ENCODE measurements at regions not wholly inside any gene's neighbourhood (a gene's known extent, or its start where the extent isn't known, plus 50 kb on each side); places are given as distances from the start of the nearest gene placed in this dataset.

GRCh38 chr13:57270493-57270892 is 103.5 kb downstream of the PRR20E start:
- TF ChIP-seq CTCF (IDR thresholded peaks at IDR 0.05 in 2 of 3, conservative IDR thresholded peaks at IDR 0.05 in 1 of 3; ENCODE audit: borderline replicate concordance in 1 of 3, insufficient read depth in 1 of 3, low read depth in 2 of 3, low read length in 2 of 3) (no peak), ZFX (IDR thresholded peaks at IDR 0.05) (no peak), POLR2AphosphoS5 (IDR thresholded peaks at IDR 0.05; ENCODE audit: low read depth, low read length) (no peak), POLR2A (IDR thresholded peaks at IDR 0.05; ENCODE audit: borderline replicate concordance, extremely low read depth, insufficient read depth, insufficient read length) (no peak), CEBPB (IDR thresholded peaks at IDR 0.05; ENCODE audit: low read depth) (no peak), EZH2phosphoT487 (IDR thresholded peaks at IDR 0.05; ENCODE audit: borderline replicate concordance) (no peak), EZH2 (IDR thresholded peaks at IDR 0.05) (no peak), EGR1 (IDR thresholded peaks at IDR 0.05; ENCODE audit: low read depth) (no peak), ATF3 (IDR thresholded peaks at IDR 0.05) (no peak), MAX (IDR thresholded peaks at IDR 0.05) (no peak), YY1 (IDR thresholded peaks at IDR 0.05; ENCODE audit: extremely low read depth, insufficient replicate concordance, low read depth, low read length) (no peak), SP1 (IDR thresholded peaks at IDR 0.05; ENCODE audit: low read depth) (no peak)
